GM19467 (cell line): ENCODE measurements at regions not wholly inside any gene's neighbourhood (a gene's known extent, or its start where the extent isn't known, plus 50 kb on each side); places are given as distances from the start of the nearest gene placed in this dataset.
A peak's percentile ranks its signal among the peaks of the same experiment; 100 is the strongest.

Source experiments
- ATAC-seq: cut with Tn5 transposase; IDR thresholded peaks from one replicate; pipeline ENCODE4 v1.9.1; 2021; ENCODE audit warnings: mild to moderate bottlenecking, moderate library complexity; ENCODE audit not compliant: unreplicated experiment

- peak; percentile 74 for ATAC-seq
Observed at GRCh38 chr15:46297766-46298165, 662.9 kb downstream of the SQOR start.

- ATAC-seq, result no peak
Observed at GRCh38 chr15:46300716-46301115, 665.9 kb downstream of the SQOR start.

- no peak for ATAC-seq
Observed at GRCh38 chr15:46301291-46301690, 666.5 kb downstream of the SQOR start.

DNA sequence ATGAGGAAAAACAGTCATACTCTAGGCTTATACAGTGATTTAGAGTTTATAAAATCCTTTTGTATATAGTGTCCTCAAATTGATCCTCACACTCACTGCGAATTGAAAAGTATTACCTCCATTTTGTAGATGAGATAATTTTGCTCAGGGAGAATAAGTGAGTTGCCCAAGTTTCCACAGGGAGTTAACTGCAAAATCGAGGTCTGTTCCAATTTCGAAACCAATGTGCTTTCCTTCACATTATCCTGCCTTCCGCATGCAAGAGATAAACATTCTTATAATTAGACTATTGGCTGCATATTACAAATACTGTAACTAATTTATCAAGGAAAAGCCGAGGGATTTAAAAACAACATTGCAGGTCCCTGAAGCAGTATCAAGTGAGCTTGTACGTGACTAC lies 667.0 kb downstream of the SQOR start:
- no peak for ATAC-seq

DNA sequence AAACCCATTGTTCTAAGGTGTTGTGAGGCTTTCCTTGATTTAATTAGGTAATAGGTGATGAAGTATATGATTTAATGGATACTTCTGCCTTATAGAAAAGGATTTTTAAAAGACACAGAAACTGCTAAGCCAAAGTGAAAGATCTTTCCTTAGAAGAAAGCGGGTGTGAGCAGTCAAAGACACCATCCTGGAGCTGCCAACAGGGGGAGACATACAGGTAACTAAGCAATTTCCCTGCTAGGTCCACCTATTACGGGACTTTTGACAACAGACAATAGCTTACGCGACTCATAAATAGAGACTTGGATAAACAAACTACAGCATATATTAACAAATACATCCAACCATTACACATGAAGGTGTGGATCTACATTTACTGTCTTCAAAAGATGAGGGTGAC lies 669.5 kb downstream of the SQOR start:
- ATAC-seq, result no peak

GRCh38 chr15:46307746-46308145 lies 672.9 kb downstream of the SQOR start:
- ATAC-seq, result no peak

- no peak for ATAC-seq
Observed at GRCh38 chr15:46309914-46310313, 675.1 kb downstream of the SQOR start.

DNA sequence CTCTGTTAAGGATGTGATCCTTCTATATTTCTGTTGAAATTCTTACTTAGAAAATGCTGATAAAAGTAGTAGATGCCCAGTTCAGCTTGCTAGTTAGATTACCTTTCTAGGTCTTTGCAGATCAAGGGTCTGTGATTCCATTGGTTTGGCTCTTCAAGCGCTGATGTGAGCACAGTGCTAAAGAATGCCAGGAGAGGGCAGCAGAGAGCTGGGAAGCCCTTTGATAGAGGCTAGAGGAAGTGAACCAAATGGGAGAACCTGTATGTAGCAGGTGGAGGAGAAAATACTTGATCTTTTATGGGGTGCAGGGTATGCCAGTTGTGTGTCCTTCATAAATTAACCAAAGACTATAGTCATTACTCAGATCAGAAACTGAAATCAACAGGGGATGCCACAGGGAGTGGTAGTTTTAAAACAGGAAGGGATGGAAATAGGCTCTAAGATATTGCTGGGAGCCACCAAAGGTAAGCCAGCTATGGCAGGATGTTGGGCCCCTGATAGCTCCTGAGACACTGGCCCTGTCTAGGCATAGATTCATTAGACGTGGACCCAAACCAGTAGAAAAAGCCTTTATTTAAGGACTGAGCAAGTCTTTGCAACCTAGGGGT lies 677.4 kb downstream of the SQOR start:
- ATAC-seq, result peak; percentile 93

DNA sequence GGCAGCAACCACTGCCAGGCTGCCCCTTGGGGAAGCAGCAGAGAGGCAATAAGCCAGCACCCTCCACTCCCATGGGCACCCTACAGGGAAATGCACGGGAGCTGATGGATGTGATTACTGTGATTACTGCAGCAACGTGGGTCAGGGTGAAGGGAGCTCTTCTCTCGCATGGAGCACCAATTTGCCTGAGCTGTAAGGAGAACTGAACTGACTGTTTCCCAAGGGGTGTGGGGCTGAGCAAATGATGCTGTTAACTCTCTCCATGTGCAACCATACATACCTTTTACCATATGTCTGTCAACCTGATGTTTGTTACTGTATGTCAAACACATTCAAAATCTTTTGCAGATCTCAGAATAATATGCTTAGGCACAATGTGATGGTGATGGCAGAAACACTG lies 680.6 kb downstream of the SQOR start:
- no peak for ATAC-seq

DNA sequence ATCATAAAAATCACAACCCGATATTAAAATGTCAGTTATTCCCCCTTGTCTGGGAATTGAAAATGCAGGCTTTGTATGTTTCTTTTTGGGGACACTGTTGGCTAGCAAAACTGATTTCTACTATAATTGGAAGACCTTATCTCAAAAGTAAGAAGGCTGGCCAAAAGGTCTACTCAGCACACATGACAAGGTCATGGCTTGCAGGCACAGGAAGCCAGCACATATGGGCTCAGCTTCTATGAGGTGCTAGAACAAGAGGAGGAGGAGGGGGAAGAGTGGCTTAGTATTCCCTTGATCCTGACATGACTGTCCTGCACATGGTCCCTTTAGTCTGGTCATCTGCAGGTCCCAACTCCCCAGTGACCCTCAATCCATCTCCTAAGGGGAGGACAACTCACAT lies 681.2 kb downstream of the SQOR start:
- no peak for ATAC-seq

DNA sequence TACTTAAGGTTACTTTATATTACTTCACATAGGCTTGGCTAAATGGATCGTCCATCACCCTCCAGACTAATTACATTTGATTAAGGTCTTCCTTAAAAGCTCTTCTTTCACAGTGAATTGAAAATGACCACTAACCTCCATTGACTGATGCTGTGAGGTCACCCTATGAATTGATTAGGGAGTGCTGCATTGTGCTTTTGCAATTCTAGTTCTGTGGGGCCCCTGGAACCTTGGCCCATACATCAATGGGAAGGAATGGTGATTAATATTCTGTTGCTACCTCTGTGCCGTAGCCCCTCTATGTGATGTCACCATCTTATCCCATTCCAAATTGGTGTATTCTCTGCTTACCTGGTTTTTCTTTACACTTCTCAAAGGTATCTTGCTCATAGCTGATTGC lies 682.2 kb downstream of the SQOR start:
- no peak for ATAC-seq

DNA sequence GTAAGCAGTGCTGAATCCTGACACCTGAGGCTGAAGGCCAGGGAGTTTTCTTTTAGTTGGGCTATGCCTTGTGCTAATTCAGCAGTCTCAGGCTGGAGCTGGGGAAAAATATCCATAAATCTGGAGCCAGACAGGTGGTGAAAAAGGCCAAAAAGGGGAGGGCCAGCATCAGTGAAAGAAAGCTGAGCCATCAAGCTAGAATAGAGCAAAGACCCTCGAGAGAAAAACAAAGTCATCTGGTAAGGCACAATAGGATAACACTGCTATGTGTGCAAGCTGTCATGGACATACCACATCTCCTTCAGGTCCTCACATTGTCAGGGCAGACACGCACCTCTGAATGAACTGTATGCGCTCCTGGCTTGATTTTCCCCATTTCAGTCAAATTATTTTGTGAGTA lies 687.9 kb downstream of the SQOR start:
- ATAC-seq, result no peak

- ATAC-seq, result no peak
Observed at GRCh38 chr15:46326173-46326572, 691.3 kb downstream of the SQOR start.

DNA sequence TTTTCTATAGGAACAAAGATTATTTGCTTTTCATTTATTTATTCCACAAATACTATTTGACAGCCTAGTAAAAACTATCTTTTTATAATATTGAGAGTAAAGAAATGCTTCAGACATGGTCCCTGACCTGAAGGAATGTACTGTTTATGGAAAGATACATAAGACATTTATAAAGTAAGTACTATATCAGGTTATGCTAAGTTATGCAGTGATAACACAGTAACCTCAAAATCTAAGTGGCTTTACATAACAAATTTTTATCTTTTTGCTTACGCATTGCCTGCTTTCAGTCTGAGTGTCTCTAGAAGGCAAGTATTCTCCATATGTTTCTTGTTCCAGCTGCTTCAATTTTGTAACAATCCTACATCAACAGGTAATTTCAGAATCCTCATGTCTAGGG lies 694.0 kb downstream of the SQOR start:
- ATAC-seq, result no peak

GRCh38 chr15:46329876-46330275 lies 695.0 kb downstream of the SQOR start:
- no peak for ATAC-seq

- no peak for ATAC-seq
Observed at GRCh38 chr15:46331546-46331945, 696.7 kb downstream of the SQOR start.

GRCh38 chr15:46343196-46343935 lies 708.5 kb downstream of the SQOR start:
- ATAC-seq, result no peak

- ATAC-seq, result no peak
Observed at GRCh38 chr15:46344115-46344724, 709.4 kb downstream of the SQOR start.

DNA sequence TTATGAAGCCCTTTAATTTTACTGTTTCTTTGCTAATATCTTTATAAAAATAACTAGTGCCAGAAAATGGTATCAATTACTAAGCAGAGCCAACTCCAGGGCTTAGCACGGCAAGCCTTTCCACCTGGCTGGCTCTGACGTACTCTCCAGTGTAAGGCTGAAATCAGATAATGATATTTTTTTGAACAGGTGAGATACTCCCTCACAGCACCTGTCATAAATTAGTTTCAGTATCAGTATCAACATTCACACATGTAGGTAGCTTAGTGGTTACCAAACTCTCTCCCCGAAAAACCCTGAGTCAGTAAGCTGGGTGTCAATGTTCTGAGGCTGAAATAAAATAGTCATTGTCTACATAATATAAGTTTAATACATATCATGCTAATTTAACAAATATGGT lies 710.1 kb downstream of the SQOR start:
- ATAC-seq, result no peak

DNA sequence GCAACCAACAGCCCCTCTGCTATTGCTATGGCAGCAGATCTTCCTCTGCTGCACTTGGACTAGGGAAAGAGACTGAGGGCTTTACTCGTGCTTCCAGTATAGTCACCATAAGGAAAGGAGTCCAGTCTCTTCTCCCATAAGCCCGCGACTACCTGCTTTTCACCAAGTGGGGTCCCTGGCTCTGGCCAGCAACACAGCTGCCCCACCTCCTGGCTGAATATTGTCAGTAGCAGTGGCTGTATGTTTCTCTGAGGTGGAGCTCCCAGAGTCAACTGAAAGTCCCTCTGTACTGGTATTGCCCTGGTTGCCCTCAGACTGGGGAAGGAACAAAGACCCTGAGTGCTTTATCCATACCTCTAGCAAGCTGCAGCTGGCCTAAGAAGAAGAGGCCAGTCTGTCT lies 719.6 kb downstream of the SQOR start:
- no peak for ATAC-seq

GRCh38 chr15:46365572-46365971 lies 730.7 kb downstream of the SQOR start:
- ATAC-seq, result no peak

DNA sequence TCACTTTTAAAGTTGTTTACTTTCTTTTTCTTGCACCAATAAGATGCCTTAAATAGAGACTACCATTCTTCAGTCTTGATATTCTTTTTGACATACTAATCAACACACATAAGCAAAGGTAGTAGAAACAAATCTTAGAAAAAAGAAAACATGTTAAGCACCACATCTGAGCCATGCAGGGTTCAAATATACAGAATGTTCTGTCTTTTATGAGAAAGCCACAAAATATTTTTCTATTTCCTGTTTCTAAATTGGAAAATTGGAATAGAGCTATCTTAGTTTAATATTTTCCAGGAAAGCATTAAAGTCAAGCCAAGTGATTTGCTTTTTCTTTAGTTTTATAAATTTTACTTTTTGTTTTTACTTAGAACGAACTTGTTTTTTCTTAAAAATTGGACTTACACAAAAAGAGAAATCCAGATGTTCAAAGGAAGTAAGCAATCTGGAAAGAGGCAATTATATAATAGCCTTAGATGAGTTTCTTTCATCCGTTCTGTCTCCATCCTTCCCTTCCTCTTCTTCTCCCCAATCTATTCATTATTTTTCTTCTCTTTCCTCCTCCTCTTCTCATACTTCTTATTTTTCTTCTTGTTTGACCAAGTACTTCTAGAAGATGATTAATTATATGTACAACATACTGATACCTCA lies 731.7 kb downstream of the SQOR start:
- no peak for ATAC-seq
